ENCODE measurements at regions not wholly inside any gene's neighbourhood (a gene's known extent, or its start where the extent isn't known, plus 50 kb on each side); places are given as distances from the start of the nearest gene placed in this dataset.

DNA sequence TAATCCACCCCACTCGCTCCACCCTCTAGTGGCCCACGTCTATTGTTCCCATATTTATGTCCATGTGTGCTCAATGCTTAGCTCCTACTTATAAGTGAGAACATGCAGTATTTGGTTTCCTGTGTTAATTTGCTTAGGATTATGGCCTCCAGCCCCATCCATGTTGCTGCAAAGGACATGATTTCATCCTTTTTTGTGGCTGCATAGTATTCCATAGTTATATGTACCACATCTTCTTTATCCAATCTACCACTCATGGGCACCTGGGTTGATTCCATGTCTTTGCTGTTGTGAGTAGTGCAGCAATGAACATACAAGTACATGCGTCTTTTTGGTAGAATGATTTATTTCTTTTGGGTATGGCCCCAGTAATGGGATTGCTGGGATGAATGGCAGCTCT lies 319.9 kb downstream of the DYSF start:
- TF ChIP-seq, protein P1, sequence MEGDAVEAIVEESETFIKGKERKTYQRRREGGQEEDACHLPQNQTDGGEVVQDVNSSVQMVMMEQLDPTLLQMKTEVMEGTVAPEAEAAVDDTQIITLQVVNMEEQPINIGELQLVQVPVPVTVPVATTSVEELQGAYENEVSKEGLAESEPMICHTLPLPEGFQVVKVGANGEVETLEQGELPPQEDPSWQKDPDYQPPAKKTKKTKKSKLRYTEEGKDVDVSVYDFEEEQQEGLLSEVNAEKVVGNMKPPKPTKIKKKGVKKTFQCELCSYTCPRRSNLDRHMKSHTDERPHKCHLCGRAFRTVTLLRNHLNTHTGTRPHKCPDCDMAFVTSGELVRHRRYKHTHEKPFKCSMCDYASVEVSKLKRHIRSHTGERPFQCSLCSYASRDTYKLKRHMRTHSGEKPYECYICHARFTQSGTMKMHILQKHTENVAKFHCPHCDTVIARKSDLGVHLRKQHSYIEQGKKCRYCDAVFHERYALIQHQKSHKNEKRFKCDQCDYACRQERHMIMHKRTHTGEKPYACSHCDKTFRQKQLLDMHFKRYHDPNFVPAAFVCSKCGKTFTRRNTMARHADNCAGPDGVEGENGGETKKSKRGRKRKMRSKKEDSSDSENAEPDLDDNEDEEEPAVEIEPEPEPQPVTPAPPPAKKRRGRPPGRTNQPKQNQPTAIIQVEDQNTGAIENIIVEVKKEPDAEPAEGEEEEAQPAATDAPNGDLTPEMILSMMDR (IDR thresholded peaks at IDR 0.05; ENCODE audit: insufficient read depth, missing control alignments): no peak
- FAIRE-seq: no peak
- DNase-seq (ENCODE audit: insufficient read length, low spot score): no peak

DNA sequence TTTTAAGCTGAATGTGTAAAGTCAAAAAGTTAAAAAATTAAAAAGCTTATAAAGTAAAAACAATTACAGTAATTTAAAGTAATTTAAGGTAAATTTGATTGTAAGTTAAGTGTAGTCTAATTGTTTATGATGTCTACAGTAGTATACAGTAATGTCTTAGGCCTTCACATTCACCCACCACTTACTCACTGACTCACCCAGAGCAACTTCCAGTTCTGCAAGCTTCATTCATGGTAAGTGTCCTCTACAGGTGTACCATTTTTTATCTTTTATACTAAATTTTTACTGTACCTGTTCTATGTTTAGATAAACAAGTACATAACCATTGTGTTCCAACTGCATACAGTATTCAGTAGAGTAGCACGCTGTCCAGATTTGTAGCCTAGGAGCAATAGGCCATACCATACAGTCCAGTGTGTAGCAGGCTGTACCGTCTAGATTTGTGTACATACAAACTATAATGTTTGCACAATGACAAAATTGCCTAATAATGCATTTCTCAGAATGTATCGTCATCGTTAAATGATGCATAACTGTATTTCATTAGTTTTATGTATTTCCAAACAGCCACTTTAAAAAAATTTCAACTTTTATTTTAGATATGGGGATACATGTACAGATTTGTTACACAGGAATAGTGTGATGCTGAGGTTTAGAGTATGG lies 319.3 kb downstream of the DYSF start:
- TF ChIP-seq, protein P1 (IDR thresholded peaks at IDR 0.05; ENCODE audit: insufficient read depth, missing control alignments): no peak
- no peak for DNase-seq (ENCODE audit: insufficient read length, low spot score)
- FAIRE-seq: no peak

DNA sequence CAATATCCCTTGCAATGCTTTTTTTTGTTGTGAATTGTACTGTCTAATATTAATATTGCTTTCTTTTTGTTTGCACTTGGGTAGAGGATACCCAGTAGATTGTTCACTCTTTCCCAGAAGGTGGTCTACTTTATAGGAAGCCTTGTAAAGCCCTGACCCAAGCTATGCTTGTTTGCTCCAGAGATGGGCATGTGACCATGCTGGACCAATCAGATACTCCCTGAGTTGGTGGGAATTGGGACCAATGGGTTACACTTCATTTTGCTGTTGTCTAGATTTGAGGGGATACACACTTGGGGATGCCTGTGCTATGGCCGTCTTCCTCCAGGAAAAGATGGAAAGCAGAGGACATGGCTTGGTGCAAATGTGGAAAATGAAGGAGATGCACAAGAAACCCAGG lies 314.3 kb downstream of the DYSF start:
- DNase-seq (ENCODE audit: insufficient read length, low spot score): no peak
- TF ChIP-seq, protein P1 (IDR thresholded peaks at IDR 0.05; ENCODE audit: insufficient read depth, missing control alignments): no peak
- no peak for FAIRE-seq

DNA sequence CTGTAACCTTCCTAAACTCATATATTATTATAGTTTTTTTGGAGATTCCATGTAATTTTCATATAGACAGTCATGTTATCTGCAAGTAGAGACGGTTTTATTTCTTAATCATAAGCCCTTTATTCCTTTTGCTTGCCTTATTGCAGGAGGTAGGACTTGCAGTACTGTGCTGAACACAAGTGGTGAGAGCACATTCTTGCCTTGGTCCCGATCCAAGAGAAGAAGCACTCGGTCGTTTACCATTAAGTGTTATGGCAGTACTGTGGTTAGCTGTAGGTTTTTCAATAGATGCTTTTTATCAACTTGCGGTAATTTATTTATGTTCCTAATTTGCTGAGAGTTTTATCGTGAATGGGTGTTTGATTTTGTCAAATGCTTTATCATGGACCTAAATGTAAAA lies 305.7 kb downstream of the DYSF start:
- FAIRE-seq (no peak), DNase-seq (ENCODE audit: insufficient read length, low spot score) (no peak)
- TF ChIP-seq, protein P1 (IDR thresholded peaks at IDR 0.05; ENCODE audit: insufficient read depth, missing control alignments): no peak

DNA sequence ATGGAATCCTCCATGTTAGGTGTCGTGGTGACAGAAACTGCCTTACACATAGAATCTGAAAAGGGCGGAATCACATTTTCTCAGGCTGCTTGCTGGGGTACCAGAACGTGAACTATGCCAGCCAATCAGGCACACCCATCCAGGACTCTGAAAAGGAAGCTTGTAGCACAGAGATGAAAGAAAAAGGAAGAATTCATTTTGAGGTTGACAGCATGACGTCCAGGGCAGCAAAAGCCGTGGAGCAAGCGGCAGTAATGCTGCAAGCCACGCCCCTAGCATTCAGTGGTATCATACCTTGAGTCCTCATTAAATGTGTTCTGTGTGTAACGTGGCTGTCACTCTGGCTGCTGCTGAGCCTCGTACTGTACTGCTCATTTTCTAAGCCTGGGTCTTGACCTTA lies 304.0 kb downstream of the DYSF start:
- no peak for FAIRE-seq
- DNase-seq (ENCODE audit: insufficient read length, low spot score): no peak
- TF ChIP-seq, protein P1 (IDR thresholded peaks at IDR 0.05; ENCODE audit: insufficient read depth, missing control alignments): no peak

DNA sequence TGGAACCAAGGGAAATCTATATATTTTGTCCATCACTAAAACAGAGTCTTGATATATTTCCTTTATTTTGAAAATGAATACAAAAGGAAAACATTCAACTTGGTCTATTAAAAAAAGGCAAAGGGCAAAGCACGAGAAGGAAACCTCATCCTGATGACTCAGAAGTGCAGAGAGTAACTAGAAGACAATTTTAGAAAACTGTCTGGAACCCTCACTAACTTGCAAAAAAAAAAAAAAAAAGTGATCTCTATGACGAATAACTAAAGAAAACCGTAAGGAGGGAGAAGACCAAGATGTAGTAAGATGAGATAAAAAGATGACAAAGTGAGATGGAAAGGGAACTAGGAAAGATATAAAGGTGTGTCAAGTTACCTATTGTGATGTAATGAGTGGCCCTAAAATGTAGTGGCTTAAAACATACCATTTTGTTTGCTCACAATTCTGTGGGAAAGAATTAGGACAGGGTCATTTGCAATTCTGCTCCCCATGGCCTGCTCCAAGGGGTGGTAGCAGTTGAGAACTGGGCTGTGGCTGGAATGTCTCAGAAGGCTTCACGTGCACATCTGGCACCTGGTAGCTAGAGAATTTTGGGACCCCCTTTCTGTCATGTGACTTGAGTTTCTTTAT lies 303.0 kb downstream of the DYSF start:
- no peak for FAIRE-seq
- no peak for DNase-seq (ENCODE audit: insufficient read length, low spot score)
- TF ChIP-seq, protein P1 (IDR thresholded peaks at IDR 0.05; ENCODE audit: insufficient read depth, missing control alignments): no peak

DNA sequence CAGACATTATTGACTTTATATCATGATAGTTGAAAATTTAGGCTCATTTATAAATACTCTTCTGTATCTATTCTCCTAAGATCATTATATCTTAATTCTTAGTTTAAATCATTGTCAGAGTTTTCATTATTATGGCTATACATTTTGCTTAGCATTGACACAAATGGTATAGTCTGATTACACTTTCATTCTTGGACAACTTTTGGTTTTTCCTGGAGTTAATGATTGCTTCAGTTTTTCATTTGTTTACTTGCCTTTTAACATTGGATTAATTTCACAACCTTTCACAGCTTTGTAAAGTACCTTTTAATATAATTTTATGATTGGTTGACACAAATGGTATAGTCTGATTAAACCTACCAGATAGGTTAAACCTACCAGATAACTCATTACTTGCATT lies 298.2 kb downstream of the DYSF start:
- TF ChIP-seq, protein P1 (IDR thresholded peaks at IDR 0.05; ENCODE audit: insufficient read depth, missing control alignments): no peak
- no peak for FAIRE-seq
- no peak for DNase-seq (ENCODE audit: insufficient read length, low spot score)

Measured in D721Med (cell line).